ENCODE measurements at regions not wholly inside any gene's neighbourhood (a gene's known extent, or its start where the extent isn't known, plus 50 kb on each side); places are given as distances from the start of the nearest gene placed in this dataset.

DNA sequence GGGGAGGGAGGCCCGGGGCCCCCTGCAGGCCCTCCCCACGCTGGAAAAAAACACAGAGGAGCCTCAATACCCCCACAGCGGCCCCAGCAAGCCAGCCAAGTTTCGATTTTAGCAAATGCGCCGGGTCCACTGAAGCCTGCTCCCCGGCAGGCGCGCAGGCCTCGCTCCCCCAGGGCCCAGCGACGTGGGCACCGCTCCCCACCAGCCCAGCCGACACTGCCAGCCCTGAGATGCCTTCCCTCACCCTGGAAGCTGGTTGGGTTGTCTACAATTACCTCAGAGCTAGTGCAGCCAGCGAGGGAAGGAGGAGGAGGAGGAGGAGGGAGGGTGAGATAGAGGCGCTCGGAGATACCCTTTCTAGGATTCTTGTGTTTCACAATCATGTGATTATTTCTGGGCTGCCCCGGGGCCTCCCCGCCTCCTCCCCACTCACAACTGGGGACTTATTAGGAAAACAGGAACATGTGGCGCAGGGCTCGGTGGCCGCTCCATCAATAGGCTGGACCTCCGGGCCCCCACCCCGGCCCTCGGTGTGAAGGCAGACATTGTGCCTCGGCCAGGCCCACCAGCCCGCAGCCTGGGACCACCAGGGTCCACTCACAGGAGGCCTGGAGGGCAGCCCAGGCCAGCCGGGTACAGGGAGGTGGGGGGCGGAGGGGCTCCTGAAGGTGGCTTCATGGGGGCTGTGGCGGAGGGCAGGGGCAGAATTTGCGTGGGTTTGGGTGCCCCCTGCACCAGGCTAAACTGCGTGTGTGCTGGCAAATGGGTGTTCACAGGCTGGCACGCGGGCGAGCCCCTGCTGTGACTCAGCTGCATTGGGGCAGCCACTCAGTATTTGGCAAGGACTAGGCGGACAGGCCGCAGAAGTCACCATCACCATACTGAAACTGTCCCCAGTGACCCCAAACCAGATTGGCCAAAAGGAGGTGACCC lies 109.9 kb downstream of the NCOR2 start:
- no peak for DNase-seq

DNA sequence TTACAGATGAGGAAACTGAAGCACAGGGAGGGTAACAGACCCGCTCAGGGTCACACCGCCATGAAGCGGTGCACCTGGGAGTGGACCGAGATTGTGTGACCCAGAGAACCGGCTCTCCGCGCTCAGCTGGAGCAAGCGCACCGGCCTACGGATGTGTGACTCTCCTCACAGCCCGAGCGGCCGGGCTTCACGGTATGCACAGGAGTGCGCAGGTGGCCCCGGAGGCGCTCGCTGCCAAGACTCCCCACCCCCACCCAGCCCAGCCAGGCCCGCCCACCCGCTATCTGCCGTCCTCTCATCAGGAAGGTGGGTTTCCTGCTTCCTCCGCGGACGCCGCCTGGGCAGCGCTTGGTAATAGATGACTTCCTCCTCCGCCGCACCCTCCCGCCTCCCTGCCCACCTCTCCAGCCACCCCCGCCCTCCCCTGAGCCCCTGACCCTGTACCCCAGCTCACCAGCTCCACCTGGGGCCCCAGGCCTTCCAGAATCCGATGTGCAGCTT lies 110.7 kb downstream of the NCOR2 start:
- no peak for DNase-seq

DNA sequence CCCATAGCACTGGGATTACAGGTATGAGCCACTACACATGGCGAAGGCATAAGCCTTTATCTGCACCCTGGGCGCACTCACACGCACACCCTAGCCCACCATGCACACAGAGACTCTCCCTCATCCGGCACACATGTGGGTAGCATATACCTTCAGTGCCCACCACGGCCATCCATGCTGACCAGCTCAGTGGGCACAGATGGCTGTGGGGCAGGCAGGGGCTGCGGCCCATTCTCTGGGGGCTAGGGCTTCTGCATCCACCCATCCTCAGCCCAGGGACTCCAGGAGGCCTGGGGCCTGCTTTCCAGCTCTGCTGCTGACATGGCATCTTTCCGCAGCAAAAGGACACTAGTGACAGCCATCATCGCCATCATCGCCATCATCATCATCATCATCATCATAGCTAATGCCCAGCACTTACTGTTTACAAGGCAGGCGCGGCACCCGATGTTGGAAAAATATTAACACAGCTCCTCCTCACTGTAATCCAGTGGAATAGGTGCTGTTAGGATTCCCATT lies 111.2 kb downstream of the NCOR2 start:
- DNase-seq: no peak

DNA sequence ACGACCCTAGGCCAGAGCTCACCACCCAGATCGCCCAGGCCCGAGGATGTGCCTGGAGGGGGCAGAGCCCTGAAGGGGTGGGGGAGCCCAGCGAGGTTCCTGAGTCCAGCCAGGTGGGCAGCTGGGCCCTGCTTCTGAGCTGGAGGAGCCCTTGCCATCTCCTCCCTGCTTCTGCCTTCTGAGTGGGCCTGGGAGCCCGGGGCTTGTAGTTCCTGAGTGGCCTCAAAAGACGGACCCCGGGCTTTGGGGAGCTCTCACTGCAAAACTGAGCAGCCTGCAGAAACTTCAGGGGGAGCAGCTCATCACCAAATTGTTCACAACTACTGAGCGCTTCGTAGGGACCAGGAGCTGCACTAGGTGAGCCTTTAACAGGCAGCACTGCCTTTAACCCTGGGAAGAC lies 112.1 kb downstream of the NCOR2 start:
- DNase-seq: no peak

DNA sequence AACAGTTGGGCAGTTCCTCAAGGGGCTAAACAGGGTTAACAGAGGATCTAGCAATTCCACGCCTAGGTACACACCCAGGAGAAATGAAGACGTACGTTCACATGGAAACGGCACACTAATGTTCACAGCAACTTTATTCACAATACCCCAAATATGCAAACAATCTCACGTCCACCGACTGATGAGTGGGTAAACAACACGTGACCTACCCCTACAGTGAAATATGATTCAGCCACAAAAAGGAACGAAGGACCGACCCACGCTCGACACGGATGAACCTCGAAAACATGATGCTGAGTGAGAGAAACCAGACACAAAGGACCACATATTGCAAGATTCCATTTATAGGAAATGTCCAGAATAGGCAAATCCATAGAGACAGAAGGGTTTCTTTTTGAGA lies 112.7 kb downstream of the NCOR2 start:
- DNase-seq: no peak

DNA sequence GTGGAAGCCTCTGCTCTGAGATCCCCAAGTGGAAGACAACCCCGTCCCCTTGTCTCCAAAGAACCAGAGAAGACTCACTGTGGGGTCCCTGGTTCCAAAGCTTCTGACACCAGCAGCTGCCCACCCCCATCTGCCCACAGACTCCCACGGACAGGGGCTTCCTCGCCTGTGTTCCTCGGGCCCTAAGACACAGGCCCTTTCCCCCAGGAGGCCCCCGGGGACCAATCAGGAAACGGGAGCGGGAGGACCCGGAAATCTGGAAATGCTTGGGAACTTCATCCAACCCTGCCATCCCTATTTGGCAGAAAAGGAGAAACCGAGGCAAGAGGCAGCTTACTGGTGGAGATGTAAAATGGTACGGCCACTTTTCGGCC lies 113.1 kb downstream of the NCOR2 start:
- DNase-seq: no peak

DNA sequence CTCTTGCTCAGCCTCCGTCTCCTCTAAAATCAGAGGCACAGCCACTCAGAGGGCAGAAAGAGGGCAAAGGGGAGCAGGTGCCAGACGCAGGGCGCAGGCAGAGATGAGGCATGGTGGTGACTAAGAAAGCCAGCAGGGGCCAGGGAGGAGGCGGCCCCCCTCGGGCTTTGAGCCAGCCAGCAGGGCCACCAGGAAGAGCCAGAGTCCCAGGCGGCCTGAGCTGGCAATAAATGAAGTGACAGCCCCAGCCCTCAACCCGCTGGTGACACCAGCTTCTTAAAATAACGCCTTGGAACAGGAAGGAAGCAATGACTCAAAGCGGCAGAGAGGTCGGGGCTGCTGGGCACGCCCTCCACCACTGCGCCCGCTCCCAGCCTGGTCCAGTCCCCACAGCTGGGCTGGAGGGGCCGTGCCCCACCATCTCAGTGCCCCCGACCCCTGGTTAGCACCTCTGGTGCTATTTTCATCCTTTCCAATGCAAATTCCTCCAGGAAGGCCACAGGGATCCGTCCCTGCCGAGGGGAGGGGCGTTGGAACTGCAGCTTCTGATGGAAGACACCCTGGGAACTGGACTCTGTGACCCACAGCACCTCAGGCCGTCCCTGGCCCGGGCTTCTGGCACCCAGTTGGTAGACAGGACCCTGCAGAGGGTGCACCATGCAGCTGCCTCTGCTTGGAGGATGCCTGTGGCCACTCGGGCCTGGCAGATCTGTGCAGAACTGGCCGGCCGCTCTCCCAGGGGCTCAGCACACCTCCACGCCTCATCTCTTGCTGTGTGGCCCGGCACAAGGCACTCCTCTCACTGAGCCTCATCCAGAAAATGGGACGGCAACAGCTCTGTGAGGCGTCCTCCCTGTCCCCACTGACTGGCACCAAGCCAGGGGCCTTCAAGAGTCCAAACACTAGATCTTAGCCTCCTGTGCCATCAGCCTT lies 113.7 kb downstream of the NCOR2 start:
- DNase-seq: no peak

DNA sequence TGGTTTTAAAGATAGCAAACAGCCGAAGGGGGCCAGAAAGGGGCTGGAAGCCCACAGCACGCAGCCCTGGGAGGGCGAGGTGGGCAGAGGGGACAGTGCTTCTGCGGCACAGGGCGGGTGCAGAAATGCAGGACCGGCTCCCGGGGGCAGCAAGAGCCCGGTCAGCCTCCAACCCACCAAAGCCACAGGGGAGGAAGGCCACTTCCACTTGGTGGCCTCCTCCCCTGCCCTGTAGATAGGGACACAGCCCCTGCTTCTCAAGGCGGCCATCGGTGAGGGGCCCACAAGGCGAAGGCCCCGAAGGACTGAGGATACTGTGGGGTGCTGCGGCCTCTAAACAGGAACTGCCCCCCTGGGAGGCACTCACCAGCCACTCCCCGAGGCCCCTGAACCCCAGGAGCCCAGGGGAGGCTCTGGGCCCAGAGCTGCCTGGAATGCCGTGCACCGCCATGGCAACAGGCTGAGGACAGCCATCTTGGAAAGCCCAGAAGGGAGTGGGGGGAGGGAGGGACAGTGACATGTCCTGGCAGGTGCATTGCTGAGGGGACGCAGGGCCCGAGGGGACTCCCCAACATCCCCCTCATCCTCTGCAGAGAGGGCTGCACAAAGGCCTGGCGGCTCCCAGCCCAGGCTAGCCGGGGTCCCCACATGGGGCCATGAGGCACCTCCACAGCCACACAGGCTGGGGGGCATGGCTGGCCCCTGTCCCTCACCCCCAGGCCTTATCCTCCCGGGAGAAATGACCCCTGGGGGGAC lies 114.7 kb downstream of the NCOR2 start:
- no peak for DNase-seq

DNA sequence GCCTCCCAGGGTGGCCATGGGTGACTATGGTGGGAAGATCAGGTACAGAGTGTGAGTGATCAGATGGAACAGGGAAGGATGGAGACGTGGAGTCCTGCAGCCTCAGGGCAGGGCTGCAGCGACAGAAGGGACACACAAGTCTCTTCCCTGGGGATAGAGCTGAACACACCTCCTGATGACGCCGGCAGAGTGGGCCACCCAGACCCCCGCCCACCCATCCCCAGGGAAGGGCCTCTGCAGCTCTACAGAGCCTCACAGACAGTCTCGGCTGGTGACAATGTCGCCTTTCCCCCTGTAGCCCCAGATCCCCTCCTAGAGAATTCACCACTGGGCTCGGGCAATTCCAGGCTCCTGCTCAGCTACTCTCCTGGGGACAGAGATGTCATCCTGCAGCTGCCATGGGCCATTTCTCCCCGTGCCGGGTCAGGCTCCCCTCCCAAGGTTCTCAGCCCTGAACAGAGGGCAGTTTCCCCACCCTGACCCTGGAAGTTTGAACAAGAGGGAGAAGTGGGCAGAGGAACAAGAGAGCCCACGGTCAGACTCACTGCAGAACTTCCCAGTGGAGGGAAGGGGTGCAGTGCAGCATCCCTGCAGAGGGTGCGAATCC lies 115.7 kb downstream of the NCOR2 start:
- DNase-seq: no peak

DNA sequence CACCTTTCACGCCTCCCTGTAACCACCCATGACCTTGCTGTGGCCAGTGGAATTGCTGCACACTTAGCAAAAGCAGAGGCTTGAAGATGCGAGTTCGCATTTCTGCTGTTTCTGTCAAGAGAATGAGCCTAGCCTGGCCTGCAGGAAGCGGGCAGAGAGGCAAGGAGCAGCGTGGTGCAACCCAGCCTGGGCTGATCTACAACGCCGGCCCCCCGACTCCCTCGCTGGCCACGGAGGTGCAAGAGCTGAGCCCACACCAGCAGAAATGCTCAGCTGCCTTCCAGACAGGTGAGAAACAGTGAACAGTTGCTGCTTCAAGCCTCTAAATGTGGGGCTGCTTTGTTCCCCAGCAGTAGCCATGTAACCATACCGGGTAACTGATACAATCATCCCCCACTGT lies 116.4 kb downstream of the NCOR2 start:
- DNase-seq: no peak

DNA sequence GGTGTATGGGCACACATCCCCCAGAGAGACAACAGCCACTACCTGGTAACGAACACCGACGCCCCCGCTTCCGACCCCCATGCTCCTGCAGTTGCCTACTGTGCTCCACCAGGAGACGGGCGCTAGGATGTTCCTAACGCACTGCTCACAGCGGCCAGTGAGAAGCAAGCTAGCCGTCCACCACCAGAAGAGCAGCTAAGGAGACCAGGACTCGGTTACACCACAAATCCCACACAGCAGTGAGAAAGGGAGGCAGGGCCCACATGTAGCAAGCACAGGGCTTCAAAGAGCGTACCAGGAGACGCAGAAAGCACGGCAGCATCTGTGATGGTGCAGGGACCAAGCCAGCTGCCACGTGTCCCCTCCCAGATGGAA lies 117.0 kb downstream of the NCOR2 start:
- no peak for DNase-seq

DNA sequence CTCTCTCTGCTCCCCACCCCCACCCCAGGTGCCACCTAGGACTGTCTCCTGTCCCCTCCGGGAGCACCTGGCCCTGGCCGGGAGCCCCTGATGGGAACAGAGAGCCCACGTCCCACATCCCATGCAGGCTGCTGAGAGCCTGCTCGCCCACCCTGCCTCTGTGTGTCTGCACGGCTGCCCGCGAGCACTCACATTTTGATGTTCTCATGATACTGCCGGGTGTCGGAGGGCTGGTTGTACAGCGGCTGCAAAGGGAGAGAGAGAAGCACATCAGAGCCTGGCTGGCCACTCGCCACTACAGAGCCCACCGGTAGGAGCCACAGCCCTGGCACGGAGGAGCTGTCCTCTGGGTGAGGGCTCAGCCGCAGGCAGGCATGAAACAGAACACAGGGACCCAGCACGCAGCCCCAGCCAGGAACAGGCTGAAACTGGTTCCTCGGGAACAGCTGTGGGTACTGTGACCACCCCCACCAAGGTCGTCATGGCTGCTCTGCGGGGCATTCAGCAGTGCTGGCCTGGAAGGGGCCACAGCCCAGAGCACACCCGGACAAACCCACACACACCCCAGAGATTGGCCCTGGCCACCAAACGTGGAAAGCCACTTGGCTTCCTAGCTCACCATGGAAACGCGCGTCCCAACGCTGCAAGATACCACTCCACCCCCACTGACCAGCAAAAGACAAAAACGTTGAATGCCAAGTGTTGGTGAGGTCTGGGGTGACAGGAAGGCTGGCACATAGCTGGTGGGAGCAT lies 117.6 kb downstream of the NCOR2 start:
- DNase-seq: no peak

DNA sequence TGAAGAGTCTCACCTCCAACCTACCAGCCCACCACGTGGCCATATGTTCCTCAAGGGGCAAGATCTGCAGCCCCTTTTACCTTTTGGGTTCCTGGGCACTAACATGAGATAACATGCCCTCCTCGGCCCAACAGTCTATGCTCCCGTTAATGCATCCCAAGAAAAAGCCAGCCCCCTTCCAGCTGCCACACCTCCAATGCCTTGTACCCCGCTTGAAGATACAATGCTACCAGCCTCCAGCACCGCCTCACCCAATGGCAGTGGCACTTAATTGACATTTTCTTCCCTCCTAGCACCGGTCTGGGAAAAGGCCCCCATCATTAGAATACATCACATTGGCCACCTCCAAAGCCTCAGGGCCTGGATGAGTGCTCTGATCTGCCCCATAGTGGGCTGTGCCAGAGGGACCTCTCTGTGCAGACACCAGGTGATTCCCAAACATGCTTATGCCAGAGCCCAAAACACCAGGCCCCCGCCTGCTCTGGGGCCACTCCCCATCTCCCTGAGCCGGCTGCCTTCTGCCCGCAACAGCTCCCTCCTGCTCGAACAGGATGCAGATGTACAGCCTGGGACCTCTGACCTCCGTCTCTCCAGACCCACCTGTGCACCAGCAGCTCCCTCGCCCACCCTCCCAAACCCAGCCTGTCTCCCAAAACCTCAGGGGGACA lies 118.3 kb downstream of the NCOR2 start:
- no peak for DNase-seq

DNA sequence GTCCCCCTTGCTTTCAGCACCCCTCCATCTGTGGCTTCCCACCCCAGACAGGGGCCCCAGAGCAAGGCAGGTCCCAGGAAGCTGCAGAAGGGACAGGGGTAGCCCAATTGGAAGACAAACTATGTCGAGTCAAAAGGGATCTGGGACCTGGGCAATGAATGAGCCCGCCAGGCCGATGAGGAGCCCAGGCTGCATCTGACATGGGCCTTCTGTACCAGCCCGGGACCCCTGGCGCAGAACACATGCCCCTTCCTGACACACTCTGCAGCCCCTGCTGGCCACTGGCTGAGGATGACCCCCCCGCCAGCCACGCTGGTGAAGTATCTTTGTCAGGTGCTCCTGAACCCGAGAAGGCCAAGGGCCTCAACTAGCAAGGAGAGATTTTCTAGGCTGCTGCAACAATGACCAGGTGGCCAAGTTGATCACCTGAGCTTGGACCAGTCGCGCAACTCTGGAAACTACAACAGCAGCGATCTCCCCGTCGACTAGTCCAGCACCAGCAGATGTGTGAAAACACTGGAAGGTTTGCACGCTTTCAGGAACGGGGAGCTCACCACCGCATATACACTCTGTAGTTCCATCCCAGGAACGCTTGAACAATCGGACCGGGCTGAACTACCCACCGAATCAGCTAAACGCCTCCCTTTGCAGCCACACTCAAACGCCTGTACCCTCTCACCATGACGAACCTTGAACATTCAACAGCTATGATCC lies 119.0 kb downstream of the NCOR2 start:
- DNase-seq: no peak

DNA sequence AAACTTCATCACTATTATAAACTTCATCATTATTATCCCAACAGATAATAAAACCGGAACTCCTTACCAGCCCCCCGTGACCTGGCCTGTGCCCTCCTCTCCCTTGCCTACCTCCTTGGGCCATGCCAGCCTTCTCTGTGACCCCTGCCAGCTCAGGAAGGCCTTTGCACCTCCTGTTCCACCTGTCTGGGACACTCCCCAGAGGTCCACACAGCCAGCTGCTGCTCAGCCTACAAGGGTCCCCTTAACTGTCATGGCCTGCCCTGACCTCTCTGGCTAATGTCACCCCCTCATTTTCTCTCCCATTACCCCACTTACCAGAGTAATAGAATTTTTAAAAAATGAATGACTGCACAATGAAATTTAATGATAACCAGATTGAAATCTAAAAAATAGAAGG lies 121.0 kb downstream of the NCOR2 start:
- DNase-seq: no peak

DNA sequence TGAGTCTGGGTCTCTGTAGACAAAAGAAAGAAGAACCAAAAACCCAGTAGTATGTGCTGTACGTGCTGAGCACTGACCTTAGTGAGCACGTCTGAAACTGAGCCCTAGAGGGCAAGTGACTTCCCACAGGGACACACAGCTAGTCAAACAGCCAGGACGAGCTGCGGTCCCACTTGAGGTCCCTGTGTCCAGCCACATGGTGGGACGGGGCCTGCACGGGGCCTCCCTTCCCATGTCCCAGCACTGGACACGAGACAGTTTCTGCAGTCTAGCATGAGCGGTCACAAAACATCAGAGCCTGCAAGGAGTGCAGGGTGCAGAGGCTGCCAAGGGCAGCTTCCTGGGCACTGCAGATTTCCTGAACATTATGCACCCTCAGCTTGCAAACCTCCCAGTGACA lies 121.6 kb downstream of the NCOR2 start:
- DNase-seq: no peak

DNA sequence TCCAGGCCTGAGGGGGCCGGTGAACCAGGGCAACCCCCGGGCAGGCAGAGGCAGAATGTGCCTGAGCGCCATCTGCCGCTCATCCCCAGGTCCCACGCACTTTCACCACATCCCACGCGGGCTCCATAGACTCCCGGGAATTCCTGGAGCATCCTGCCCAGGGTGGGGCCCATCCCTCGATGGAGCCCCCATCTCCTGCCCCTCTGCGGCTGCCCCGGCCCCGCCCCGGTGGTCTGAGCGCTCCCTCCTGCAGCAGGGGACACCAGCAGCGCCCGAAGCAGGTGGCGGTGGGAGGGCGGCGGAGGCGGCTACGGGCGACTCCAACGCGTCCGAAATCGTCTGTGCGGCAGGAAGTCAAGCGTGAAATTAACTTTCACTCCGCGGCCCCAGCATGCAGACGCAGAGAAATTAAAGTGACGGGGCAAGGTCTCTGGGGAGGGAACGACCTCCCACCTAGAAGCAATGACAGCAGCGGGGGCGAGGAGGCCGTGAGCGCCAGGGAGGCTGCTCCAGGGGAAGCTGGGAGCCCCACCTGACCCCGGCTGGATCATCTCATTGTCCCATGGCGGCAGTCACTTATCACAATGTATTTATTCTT lies 122.2 kb downstream of the NCOR2 start:
- peak; percentile 46 for DNase-seq

DNA sequence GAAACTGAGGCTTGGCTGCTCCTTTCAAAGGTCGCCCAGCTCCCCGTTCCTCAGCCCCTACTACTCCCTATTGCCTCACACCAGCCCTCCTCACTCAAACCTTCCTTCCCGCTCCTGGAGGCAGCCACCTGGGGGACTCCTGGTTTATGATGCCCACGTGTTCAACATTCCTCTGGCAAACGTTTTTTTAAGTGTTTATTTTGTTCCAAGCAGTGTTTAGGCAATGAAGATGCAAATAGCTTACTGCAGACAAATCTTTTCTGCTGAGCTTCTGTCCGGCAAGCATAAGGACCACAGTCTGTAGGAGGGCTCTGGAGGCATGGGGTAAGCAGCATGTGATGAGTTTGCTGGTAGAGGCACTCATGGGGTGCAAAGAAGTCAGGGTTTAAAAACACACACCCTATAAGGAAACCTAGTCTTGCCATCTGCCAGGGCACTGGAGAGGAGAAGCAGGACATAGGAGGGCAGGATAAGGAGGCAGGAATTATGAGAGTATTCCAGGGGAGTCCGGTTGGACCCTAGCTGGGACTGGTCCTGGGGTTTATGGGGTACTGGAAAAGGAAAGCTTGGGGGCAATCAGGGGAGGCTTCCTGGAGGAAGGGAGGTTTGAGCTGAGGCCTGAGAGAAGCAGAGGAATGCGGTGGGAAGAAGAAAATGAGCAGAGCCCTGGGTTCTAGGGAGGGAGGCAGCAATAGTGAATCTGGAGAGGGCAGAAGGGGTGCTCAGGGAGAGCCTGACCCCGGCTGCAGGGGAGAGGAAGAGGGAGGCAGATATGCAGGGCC lies 123.3 kb downstream of the NCOR2 start:
- no peak for DNase-seq

Measured in NCI-H2227 treated with DMSO at 0.1 percent for 48 hours (cell line).